A673 (cell line): ENCODE measurements at regions not wholly inside any gene's neighbourhood (a gene's known extent, or its start where the extent isn't known, plus 50 kb on each side); places are given as distances from the start of the nearest gene placed in this dataset.

Experiments
- EZH2 ChIP-seq: fragments of 200-600 bp; sonication (generic); IDR thresholded peaks from 2 replicates; pipeline ENCODE4 v1.6.1; 2017; ENCODE audit warnings: borderline replicate concordance, low read depth, mild to moderate bottlenecking, mixed read lengths, antibody characterized with exemption, low read length; ENCODE audit not compliant: poor library complexity, severe bottlenecking
- TF ChIP-seq, protein P1 (sequence below): fragments of 300-800, 200-600 bp; sonication (generic); conservative IDR thresholded peaks from 2 replicates; pipeline ENCODE4 v1.5.1; 2017; ENCODE audit warnings: low read depth, mild to moderate bottlenecking, antibody characterized with exemption, low read length, moderate library complexity, mixed read lengths

- TF ChIP-seq, protein P1, sequence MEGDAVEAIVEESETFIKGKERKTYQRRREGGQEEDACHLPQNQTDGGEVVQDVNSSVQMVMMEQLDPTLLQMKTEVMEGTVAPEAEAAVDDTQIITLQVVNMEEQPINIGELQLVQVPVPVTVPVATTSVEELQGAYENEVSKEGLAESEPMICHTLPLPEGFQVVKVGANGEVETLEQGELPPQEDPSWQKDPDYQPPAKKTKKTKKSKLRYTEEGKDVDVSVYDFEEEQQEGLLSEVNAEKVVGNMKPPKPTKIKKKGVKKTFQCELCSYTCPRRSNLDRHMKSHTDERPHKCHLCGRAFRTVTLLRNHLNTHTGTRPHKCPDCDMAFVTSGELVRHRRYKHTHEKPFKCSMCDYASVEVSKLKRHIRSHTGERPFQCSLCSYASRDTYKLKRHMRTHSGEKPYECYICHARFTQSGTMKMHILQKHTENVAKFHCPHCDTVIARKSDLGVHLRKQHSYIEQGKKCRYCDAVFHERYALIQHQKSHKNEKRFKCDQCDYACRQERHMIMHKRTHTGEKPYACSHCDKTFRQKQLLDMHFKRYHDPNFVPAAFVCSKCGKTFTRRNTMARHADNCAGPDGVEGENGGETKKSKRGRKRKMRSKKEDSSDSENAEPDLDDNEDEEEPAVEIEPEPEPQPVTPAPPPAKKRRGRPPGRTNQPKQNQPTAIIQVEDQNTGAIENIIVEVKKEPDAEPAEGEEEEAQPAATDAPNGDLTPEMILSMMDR: no peak
- no peak for TF ChIP-seq EZH2
Observed at GRCh38 chr14:71758229-71758951, 173.8 kb upstream of the RGS6 start.
